ENCODE measurements at regions not wholly inside any gene's neighbourhood (a gene's known extent, or its start where the extent isn't known, plus 50 kb on each side); places are given as distances from the start of the nearest gene placed in this dataset.

DNA sequence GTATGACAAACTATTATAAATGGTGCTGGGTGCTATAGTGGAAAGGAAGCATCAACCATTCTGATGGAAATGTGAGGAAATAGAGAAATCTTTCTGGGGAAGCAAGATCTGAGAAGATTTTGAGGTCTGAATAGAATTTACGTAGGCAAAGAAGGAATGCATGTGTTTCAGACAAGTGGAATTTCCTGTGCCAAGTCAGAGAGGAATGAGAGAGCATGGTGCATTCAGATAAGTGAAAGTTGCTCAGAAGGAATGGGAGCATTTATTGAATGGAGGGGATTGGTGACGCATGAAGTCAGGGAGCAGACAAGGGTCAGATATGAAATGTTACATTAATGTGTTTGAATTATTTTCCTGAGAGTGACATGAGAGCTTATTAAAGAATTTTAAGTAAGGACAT, 725.5 kb downstream of the METTL15 start (continued):
- TF ChIP-seq, protein P1, sequence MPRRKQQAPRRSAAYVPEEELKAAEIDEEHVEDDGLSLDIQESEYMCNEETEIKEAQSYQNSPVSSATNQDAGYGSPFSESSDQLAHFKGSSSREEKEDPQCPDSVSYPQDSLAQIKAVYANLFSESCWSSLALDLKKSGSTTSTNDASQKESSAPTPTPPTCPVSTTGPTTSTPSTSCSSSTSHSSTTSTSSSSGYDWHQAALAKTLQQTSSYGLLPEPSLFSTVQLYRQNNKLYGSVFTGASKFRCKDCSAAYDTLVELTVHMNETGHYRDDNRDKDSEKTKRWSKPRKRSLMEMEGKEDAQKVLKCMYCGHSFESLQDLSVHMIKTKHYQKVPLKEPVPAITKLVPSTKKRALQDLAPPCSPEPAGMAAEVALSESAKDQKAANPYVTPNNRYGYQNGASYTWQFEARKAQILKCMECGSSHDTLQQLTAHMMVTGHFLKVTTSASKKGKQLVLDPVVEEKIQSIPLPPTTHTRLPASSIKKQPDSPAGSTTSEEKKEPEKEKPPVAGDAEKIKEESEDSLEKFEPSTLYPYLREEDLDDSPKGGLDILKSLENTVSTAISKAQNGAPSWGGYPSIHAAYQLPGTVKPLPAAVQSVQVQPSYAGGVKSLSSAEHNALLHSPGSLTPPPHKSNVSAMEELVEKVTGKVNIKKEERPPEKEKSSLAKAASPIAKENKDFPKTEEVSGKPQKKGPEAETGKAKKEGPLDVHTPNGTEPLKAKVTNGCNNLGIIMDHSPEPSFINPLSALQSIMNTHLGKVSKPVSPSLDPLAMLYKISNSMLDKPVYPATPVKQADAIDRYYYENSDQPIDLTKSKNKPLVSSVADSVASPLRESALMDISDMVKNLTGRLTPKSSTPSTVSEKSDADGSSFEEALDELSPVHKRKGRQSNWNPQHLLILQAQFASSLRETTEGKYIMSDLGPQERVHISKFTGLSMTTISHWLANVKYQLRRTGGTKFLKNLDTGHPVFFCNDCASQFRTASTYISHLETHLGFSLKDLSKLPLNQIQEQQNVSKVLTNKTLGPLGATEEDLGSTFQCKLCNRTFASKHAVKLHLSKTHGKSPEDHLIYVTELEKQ (tag by site-specific recombination; IDR thresholded peaks at IDR 0.05; ENCODE audit: borderline replicate concordance), result no peak
- TF ChIP-seq KLF8 (tag by site-specific recombination; IDR thresholded peaks at IDR 0.05) (no peak), ZSCAN30 (tag by site-specific recombination; IDR thresholded peaks at IDR 0.05) (no peak), ZNF544 (tag by site-specific recombination; IDR thresholded peaks at IDR 0.05) (no peak)
- TF ChIP-seq, protein P2, sequence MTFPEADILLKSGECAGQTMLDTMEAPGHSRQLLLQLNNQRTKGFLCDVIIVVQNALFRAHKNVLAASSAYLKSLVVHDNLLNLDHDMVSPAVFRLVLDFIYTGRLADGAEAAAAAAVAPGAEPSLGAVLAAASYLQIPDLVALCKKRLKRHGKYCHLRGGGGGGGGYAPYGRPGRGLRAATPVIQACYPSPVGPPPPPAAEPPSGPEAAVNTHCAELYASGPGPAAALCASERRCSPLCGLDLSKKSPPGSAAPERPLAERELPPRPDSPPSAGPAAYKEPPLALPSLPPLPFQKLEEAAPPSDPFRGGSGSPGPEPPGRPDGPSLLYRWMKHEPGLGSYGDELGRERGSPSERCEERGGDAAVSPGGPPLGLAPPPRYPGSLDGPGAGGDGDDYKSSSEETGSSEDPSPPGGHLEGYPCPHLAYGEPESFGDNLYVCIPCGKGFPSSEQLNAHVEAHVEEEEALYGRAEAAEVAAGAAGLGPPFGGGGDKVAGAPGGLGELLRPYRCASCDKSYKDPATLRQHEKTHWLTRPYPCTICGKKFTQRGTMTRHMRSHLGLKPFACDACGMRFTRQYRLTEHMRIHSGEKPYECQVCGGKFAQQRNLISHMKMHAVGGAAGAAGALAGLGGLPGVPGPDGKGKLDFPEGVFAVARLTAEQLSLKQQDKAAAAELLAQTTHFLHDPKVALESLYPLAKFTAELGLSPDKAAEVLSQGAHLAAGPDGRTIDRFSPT (tag by site-specific recombination; IDR thresholded peaks at IDR 0.05), result no peak

DNA sequence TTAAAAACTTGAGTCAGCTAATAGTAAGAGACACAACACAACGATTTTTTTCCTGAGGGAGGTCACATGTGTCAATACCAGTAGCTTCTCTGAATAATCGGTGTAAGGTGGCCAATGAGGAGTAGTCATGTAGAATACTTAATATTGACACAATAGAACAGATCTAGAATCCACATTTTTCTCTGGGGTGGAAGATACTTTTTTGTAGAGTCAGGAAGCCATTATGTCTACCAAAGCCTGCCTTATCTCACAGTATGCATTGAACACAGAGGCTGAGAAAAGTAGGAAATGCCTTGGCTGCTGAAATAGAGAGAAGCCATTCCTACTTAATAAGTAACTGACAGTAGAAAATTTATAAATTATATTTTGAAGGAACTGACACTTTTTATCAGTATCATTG, 725.0 kb downstream of the METTL15 start:
- Histone ChIP-seq H3K9me3 (ENCODE audit: control insufficient read depth, insufficient read depth, low read depth, low read length) (no peaks in the 10 kb centered on the region), H3K4me1 (ENCODE audit: control insufficient read depth, insufficient read depth, low read length) (no peaks in the 10 kb centered on the region), H3K36me3 (ENCODE audit: control insufficient read depth in 2 of 2, insufficient read depth in 1 of 2, low read length in 2 of 2) (no peaks in the 10 kb centered on the region), H3K27ac (ENCODE audit: extremely low read depth, low read depth, low read length) (no peak overlapping the region), H3K4me3 (ENCODE audit: low read depth, low read length) (no peak overlapping the region)
- ChIA-PET POLR2A (no interaction called here), CTCF (no interaction called here)
- TF ChIP-seq ZNF391 (tag by site-specific recombination; IDR thresholded peaks at IDR 0.05; ENCODE audit: borderline replicate concordance, low read depth), result no peak
- no peak for TF ChIP-seq ZXDB (tag by site-specific recombination; IDR thresholded peaks at IDR 0.05)
- TF ChIP-seq, protein P3, sequence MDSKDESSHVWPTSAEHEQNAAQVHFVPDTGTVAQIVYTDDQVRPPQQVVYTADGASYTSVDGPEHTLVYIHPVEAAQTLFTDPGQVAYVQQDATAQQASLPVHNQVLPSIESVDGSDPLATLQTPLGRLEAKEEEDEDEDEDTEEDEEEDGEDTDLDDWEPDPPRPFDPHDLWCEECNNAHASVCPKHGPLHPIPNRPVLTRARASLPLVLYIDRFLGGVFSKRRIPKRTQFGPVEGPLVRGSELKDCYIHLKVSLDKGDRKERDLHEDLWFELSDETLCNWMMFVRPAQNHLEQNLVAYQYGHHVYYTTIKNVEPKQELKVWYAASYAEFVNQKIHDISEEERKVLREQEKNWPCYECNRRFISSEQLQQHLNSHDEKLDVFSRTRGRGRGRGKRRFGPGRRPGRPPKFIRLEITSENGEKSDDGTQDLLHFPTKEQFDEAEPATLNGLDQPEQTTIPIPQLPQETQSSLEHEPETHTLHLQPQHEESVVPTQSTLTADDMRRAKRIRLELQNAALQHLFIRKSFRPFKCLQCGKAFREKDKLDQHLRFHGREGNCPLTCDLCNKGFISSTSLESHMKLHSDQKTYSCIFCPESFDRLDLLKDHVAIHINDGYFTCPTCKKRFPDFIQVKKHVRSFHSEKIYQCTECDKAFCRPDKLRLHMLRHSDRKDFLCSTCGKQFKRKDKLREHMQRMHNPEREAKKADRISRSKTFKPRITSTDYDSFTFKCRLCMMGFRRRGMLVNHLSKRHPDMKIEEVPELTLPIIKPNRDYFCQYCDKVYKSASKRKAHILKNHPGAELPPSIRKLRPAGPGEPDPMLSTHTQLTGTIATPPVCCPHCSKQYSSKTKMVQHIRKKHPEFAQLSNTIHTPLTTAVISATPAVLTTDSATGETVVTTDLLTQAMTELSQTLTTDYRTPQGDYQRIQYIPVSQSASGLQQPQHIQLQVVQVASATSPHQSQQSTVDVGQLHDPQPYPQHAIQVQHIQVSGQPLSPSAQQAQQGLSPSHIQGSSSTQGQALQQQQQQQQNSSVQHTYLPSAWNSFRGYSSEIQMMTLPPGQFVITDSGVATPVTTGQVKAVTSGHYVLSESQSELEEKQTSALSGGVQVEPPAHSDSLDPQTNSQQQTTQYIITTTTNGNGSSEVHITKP (tag by site-specific recombination; IDR thresholded peaks at IDR 0.05), result no peak
- no peak for TF ChIP-seq ZFP69B (tag by site-specific recombination; IDR thresholded peaks at IDR 0.05)
- TF ChIP-seq ZNF624 (tag by site-specific recombination; IDR thresholded peaks at IDR 0.05), result no peak
- TF ChIP-seq ZNF561 (tag by site-specific recombination; IDR thresholded peaks at IDR 0.05; ENCODE audit: borderline replicate concordance), result no peak
- no peak for TF ChIP-seq ZNF146 (tag by site-specific recombination; IDR thresholded peaks at IDR 0.05)
- TF ChIP-seq ZNF239 (tag by site-specific recombination; IDR thresholded peaks at IDR 0.05), result no peak
- no peak for TF ChIP-seq ZNF701 (tag by site-specific recombination; IDR thresholded peaks at IDR 0.05)
- no peak for TF ChIP-seq GLIS2 (tag by site-specific recombination; IDR thresholded peaks at IDR 0.05)
- TF ChIP-seq, protein P4, sequence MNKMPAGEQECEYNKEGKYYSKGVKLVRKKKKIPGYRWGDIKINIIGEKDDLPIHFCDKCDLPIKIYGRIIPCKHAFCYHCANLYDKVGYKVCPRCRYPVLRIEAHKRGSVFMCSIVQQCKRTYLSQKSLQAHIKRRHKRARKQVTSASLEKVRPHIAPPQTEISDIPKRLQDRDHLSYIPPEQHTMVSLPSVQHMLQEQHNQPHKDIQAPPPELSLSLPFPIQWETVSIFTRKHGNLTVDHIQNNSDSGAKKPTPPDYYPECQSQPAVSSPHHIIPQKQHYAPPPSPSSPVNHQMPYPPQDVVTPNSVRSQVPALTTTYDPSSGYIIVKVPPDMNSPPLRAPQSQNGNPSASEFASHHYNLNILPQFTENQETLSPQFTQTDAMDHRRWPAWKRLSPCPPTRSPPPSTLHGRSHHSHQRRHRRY (tag by site-specific recombination; IDR thresholded peaks at IDR 0.05), result no peak
- TF ChIP-seq ZNF785 (tag by site-specific recombination; IDR thresholded peaks at IDR 0.05), result no peak
- TF ChIP-seq EGR2 (tag by site-specific recombination; IDR thresholded peaks at IDR 0.05; ENCODE audit: low read depth), result no peak
- TF ChIP-seq ZFP37 (tag by site-specific recombination; IDR thresholded peaks at IDR 0.05), result no peak
